GM12874 (cell line): ENCODE measurements at regions not wholly inside any gene's neighbourhood (a gene's known extent, or its start where the extent isn't known, plus 50 kb on each side); places are given as distances from the start of the nearest gene placed in this dataset.

Experiments used
- TF ChIP-seq, protein P1 (sequence below): IDR thresholded peaks from 2 replicates; pipeline ENCODE4 v1.5.1; 2011; ENCODE audit warnings: low read depth, mild to moderate bottlenecking, control low read depth, low read length, moderate library complexity; ENCODE audit not compliant: insufficient read depth

- TF ChIP-seq, protein P1, sequence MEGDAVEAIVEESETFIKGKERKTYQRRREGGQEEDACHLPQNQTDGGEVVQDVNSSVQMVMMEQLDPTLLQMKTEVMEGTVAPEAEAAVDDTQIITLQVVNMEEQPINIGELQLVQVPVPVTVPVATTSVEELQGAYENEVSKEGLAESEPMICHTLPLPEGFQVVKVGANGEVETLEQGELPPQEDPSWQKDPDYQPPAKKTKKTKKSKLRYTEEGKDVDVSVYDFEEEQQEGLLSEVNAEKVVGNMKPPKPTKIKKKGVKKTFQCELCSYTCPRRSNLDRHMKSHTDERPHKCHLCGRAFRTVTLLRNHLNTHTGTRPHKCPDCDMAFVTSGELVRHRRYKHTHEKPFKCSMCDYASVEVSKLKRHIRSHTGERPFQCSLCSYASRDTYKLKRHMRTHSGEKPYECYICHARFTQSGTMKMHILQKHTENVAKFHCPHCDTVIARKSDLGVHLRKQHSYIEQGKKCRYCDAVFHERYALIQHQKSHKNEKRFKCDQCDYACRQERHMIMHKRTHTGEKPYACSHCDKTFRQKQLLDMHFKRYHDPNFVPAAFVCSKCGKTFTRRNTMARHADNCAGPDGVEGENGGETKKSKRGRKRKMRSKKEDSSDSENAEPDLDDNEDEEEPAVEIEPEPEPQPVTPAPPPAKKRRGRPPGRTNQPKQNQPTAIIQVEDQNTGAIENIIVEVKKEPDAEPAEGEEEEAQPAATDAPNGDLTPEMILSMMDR: no peak
Observed at GRCh38 chr5:66248874-66249273, 104.8 kb downstream of the SREK1 start.

DNA sequence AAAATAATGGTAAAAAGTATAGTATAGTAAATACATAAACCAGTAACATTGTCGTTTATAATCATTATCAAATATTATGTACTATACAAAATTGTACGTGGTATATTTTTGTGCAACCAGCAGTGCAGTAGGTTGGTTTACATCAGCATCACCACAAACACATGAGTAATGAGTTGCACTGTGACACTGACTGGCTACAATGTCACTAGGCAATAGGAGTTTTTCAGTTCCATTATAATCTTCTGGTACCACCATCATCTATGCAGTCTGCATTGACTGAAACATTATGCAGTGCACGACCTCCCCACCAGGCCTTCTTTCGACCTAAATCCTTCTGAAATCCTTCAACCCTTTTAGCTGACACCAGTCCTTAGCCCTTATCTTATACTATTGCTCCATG is 105.8 kb downstream of the SREK1 start:
- TF ChIP-seq, protein P1: no peak

DNA sequence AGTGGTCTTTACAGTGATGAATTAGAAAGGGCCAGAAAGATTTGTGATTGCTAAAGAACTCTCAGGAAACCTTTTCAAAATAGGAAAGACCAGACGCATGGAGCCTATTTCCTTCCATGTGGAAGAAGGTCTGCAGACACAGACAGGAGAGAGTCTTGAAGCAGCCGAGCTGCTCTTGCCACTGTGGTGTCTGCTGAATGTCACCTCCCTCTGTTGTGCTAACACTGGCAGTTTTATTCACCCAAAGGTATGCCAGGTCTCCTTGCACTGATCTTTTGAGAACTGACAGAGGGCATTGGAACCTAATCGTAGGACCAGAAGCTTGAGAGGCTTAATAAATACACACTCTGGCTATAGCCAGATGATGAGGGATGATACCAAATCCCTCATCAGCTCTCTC is 108.7 kb downstream of the SREK1 start:
- TF ChIP-seq, protein P1: no peak

- TF ChIP-seq, protein P1: no peak
Observed at GRCh38 chr5:66255714-66256113, 111.6 kb downstream of the SREK1 start.

- TF ChIP-seq, protein P1: no peak
Observed at GRCh38 chr5:66273121-66273520, 129.0 kb downstream of the SREK1 start.

- TF ChIP-seq, protein P1: no peak
Observed at GRCh38 chr5:66276986-66277385, 132.9 kb downstream of the SREK1 start.

DNA sequence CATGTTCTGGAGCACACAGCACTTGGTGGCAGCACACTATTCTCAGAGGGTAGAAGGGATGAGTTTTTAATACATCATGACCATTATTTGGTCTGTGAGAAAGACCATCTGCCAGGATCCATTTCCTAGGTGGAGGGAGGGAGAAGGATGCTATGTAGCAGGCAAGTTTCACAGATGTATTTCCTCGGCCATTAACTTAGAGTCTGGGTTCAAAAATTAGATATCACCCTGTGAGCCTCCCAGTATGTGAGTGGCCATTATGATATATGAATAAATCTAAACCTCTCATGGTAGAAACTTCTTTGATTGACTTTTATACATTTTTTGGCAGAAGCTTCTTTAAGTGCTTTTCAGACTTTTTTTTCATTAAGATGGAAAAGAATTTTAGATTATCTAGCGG is 133.9 kb downstream of the SREK1 start:
- TF ChIP-seq, protein P1: no peak

GRCh38 chr5:66281294-66281693 is 137.2 kb downstream of the SREK1 start:
- TF ChIP-seq, protein P1: no peak
